CD4-positive, CD25-positive, alpha-beta regulatory T cell (primary cell): ENCODE measurements at regions not wholly inside any gene's neighbourhood (a gene's known extent, or its start where the extent isn't known, plus 50 kb on each side); places are given as distances from the start of the nearest gene placed in this dataset.

Experiments used
- ATAC-seq, 2 donors: fragments of 150-1000 bp; cut with Tn5 transposase; one replicate each; pipeline ENCODE4 v1.10.0; 2021; ENCODE audit warnings: low read depth in 2 of 2, moderate number of reproducible peaks in 2 of 2, moderate library complexity in 1 of 2
- DNase-seq, 3 donors: peaks; one replicate each; pipeline versions ENCODE4 v3.0.0 to v3.0.0-alpha.2; 2012 to 2022; ENCODE audit warnings: mixed read lengths in 1 of 3
- H3K27ac ChIP-seq: one replicate; pipeline ENCODE4 v1.7.0; 2013; ENCODE audit warnings: mild to moderate bottlenecking, low read length; ENCODE audit not compliant: insufficient read depth, poor library complexity, severe bottlenecking
- H3K27me3 ChIP-seq: one replicate; pipeline ENCODE4 v1.7.0; 2013; ENCODE audit warnings: low read length; ENCODE audit not compliant: control insufficient read depth, insufficient read depth
- H3K36me3 ChIP-seq: one replicate; pipeline ENCODE4 v1.7.0; 2013; ENCODE audit warnings: mild to moderate bottlenecking, low read length, moderate library complexity; ENCODE audit not compliant: control insufficient read depth, insufficient read depth
- H3K4me1 ChIP-seq: 2 replicates; pipeline ENCODE4 v1.7.0; 2013; ENCODE audit warnings: mild to moderate bottlenecking, low read length; ENCODE audit not compliant: insufficient read depth, control insufficient read depth, poor library complexity, severe bottlenecking
- H3K4me3 ChIP-seq: one replicate; pipeline ENCODE4 v1.7.0; 2013; ENCODE audit warnings: low read depth, mild to moderate bottlenecking, low read length, moderate library complexity
- H3K9me3 ChIP-seq, 2 experiments: 1 replicate in 1 of 2; 2 replicates in 1 of 2; pipeline ENCODE4 v1.7.0; 2013; ENCODE audit warnings: low read length in 2 of 2, mild to moderate bottlenecking in 1 of 2, moderate library complexity in 1 of 2; ENCODE audit not compliant: control insufficient read depth in 2 of 2
- H3K27ac Mint-ChIP-seq, 3 donors: one replicate each; pipeline ENCODE4 v1.8.0; 2020 to 2022; ENCODE audit warnings: mild to moderate bottlenecking in 3 of 3, mixed read lengths in 3 of 3, moderate library complexity in 2 of 3
- H3K27me3 Mint-ChIP-seq: one replicate; pipeline ENCODE4 v1.8.0; 2022; ENCODE audit warnings: mild to moderate bottlenecking, mixed read lengths
- H3K36me3 Mint-ChIP-seq: one replicate; pipeline ENCODE4 v1.8.0; 2020; ENCODE audit warnings: mixed read lengths
- H3K4me1 Mint-ChIP-seq, 4 donors: one replicate each; pipeline ENCODE4 v1.8.0; 2020 to 2022; ENCODE audit warnings: mixed read lengths in 4 of 4, mild to moderate bottlenecking in 1 of 4
- H3K4me3 Mint-ChIP-seq, 4 donors: one replicate each; pipeline ENCODE4 v1.8.0; 2020 to 2022; ENCODE audit warnings: mild to moderate bottlenecking in 4 of 4, mixed read lengths in 4 of 4, moderate library complexity in 3 of 4
- H3K9me3 Mint-ChIP-seq, 7 donors: one replicate each; pipeline ENCODE4 v1.8.0; 2020 to 2022; ENCODE audit warnings: mixed read lengths in 7 of 7, mild to moderate bottlenecking in 3 of 7, moderate library complexity in 2 of 7

DNA sequence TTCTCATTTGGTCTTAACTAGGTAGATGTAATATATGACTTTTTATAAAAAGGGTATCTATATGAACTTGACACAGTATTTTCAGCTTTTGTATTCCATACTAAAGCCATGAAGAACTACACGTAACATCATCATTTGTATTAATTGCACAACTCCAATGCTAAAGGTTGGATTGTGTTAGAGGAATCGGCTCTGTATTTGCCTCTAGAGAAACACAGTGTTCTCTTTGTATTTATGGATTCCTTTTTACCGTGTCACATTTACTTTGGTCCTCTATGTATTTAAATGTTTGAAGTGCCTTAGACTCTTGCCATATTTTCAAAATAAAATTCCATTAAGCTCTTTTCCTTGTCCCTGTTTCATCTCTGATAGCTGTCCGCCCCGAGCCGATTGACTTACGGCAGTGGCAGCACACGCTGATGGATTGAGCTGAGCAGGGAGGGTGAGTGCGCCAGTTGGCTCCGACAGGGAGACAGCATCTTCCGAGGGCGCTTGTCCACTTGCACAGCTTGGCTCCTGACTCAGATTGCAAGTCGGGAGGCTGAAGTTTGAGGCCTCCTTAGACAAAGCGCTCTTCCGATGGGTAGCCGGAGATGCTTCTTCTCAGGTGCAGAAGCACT, 95.6 kb upstream of the DMRT1 start:
- no peaks in the 10 kb centered on the region for H3K27me3 Mint-ChIP-seq
- Histone ChIP-seq H3K27me3 (no peaks in the 10 kb centered on the region), H3K27ac (no peak overlapping the region), H3K9me3 (no peaks in the 10 kb centered on the region), H3K4me3 (no peak overlapping the region), H3K36me3 (no peaks in the 10 kb centered on the region), H3K4me1 (peaks cover 21% of the 10 kb centered on the region)
- no peak for ATAC-seq
- no peak overlapping the region for H3K4me3 Mint-ChIP-seq
- DNase-seq: no peak
- H3K4me1 Mint-ChIP-seq: peaks cover 11 to 39% (median 20%) of the 10 kb centered on the region in 4 donors
- H3K9me3 Mint-ChIP-seq: peaks cover 0 to 1% (median 0%) of the 10 kb centered on the region in 7 donors
- no peak overlapping the region for H3K27ac Mint-ChIP-seq
- peaks cover 21% of the 10 kb centered on the region for H3K36me3 Mint-ChIP-seq

DNA sequence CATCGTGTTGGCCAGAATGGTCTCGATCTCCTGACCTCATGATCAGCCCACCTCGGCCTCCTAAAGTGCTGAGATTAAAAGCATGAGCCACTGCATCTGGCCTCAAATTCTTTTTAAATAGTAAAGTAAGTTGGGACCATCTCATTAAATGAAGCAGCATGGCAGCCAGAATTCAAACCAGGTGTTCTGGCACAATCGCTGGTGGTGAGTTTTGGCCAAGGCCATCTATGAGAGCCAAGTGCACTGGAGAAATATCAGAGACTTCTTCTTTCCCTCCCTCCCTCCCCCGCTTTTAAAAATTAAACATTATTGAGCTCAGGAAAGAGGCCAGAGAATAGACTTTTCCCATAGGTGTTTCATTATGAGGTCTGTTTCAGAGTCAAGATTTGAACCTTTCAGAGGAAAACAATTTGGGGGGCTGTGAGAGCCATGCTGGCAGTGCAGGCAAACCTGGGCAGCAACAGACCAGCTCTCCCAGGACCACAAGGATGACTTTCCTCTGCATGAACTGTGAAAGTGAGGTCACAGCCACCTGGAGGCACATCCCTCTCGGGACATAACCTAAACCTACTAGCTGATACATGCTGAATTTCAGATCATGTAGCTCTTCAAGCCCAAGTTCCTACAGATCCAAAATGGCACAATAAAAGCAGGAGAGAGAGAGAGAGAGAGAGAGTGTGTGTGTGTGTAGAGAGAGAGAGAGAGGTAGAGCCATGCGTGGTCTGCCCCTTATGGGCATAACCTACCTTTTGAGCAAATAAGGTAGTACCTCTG, 94.6 kb upstream of the DMRT1 start:
- Histone ChIP-seq H3K36me3 (no peaks in the 10 kb centered on the region), H3K27ac (no peak overlapping the region), H3K9me3 (no peaks in the 10 kb centered on the region), H3K4me1 (peaks cover 21% of the 10 kb centered on the region), H3K4me3 (no peak overlapping the region), H3K27me3 (no peaks in the 10 kb centered on the region)
- H3K4me3 Mint-ChIP-seq: peak overlapping the region in 1 of 4 donors; percentile 60
- no peaks in the 10 kb centered on the region for H3K27me3 Mint-ChIP-seq
- ATAC-seq (no peak), DNase-seq (no peak)
- H3K27ac Mint-ChIP-seq: peak overlapping the region in 1 of 3 donors; percentile 44
- H3K4me1 Mint-ChIP-seq: peaks cover 18 to 46% (median 28%) of the 10 kb centered on the region in 4 donors
- peaks cover 0 to 1% (median 0%) of the 10 kb centered on the region in 7 donors for H3K9me3 Mint-ChIP-seq
- peaks cover 20% of the 10 kb centered on the region for H3K36me3 Mint-ChIP-seq

DNA sequence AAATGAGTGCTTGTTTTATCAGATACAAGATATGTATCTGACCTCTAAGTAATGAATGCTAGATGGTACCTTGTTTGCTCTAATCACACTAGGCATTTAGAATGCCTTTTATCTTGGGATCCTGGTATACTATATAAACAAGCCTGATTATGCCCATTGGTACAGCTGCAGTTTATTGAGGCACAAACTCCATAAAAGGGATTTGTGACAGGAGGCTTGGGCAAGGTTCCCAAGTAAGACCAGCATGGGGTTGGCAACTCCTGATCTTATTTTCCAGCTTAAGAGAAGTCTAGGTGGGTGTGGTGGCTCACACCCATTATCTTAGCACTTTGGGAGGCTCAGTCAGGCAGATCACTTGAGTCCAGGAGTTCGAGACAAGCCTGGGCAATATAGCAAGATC, 93.9 kb upstream of the DMRT1 start:
- Mint-ChIP-seq H3K27ac (peak overlapping the region in 1 of 3 donors; percentile 13), H3K4me1 (peaks cover 18 to 46% (median 30%) of the 10 kb centered on the region in 4 donors), H3K36me3 (peaks cover 13% of the 10 kb centered on the region), H3K9me3 (peaks cover 0 to 1% (median 0%) of the 10 kb centered on the region in 7 donors), H3K4me3 (peak overlapping the region in 1 of 4 donors; percentile 28), H3K27me3 (no peaks in the 10 kb centered on the region)
- H3K4me3 ChIP-seq: no peak overlapping the region
- peaks cover 21% of the 10 kb centered on the region for H3K4me1 ChIP-seq
- H3K36me3 ChIP-seq: no peaks in the 10 kb centered on the region
- no peak for DNase-seq
- no peak for ATAC-seq
- no peak overlapping the region for H3K27ac ChIP-seq
- H3K9me3 ChIP-seq: no peaks in the 10 kb centered on the region
- no peaks in the 10 kb centered on the region for H3K27me3 ChIP-seq

DNA sequence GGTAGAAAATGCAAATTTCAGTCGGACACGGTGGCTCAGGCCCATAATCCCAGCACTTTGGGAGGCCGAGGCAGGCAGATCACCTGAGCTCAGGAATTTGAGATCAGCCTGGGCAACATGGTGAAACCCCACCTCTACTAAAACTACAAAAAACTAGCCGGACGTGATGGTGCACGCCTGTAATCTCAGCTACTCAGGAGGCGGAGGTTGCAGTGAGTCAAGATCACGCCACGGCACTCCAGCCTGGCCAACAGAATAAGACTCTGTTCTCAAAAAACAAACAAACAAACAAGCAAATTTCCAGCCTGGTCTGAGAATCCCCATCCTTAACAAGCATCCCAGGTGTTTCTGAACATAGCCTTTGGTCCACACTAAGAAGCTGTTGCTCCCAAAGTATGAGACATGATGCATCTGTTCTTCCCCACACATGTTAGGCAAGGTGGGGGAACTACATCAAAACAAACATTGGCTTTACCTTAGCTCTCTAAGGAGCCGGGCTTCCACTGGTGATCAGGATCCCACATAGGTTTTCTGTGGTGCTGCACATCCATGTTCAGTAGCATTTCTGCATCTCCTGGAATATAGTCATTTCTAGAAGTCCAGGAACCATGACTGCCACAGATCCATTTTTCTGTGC, 92.5 kb upstream of the DMRT1 start:
- Mint-ChIP-seq H3K27me3 (no peaks in the 10 kb centered on the region), H3K36me3 (peaks cover 6% of the 10 kb centered on the region), H3K4me3 (peak overlapping the region in 3 of 4 donors; percentile 21 to 59 (median 46)), H3K27ac (peak overlapping the region in 2 of 3 donors; percentile 62 to 75), H3K4me1 (peaks cover 18 to 46% (median 30%) of the 10 kb centered on the region in 4 donors), H3K9me3 (peaks cover 0 to 1% (median 0%) of the 10 kb centered on the region in 7 donors)
- Histone ChIP-seq H3K36me3 (no peaks in the 10 kb centered on the region), H3K9me3 (no peaks in the 10 kb centered on the region), H3K4me3 (peak overlapping the region; percentile 55), H3K27ac (peak overlapping the region; percentile 34), H3K4me1 (peaks cover 21% of the 10 kb centered on the region), H3K27me3 (no peaks in the 10 kb centered on the region)
- ATAC-seq: no peak
- no peak for DNase-seq

DNA sequence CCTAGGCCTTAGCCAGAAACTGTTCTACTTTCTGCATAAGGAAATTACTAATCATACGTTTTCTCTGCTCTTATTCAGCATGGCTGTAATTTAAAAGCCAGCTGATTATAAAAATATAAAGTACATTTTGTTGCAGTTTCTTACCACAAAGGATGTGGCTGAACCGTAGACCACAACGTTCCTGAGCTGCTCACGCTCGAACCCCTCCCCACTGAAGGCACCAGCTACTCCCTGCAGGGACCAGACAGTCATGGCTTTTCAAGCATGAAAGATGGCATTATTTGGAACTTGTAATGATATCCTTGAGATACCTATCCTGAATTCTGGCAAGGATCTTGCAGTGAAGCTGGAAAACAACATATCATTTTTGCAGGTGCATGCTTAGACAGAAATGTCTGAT, 91.8 kb upstream of the DMRT1 start:
- Mint-ChIP-seq H3K36me3 (peaks cover 6% of the 10 kb centered on the region), H3K9me3 (peaks cover 0 to 1% (median 0%) of the 10 kb centered on the region in 7 donors), H3K4me1 (peaks cover 18 to 46% (median 32%) of the 10 kb centered on the region in 4 donors), H3K27me3 (no peaks in the 10 kb centered on the region), H3K27ac (peak overlapping the region in 2 of 3 donors; percentile 12 to 75), H3K4me3 (peak overlapping the region in 3 of 4 donors; percentile 37 to 46 (median 44))
- ATAC-seq (peak in 1 of 2 donors; percentile 62), DNase-seq (peak in 2 of 3 donors; percentile 10 to 77)
- Histone ChIP-seq H3K9me3 (no peaks in the 10 kb centered on the region), H3K4me3 (peak overlapping the region; percentile 55), H3K27me3 (no peaks in the 10 kb centered on the region), H3K36me3 (no peaks in the 10 kb centered on the region), H3K4me1 (peaks cover 21% of the 10 kb centered on the region), H3K27ac (peak overlapping the region; percentile 34)

DNA sequence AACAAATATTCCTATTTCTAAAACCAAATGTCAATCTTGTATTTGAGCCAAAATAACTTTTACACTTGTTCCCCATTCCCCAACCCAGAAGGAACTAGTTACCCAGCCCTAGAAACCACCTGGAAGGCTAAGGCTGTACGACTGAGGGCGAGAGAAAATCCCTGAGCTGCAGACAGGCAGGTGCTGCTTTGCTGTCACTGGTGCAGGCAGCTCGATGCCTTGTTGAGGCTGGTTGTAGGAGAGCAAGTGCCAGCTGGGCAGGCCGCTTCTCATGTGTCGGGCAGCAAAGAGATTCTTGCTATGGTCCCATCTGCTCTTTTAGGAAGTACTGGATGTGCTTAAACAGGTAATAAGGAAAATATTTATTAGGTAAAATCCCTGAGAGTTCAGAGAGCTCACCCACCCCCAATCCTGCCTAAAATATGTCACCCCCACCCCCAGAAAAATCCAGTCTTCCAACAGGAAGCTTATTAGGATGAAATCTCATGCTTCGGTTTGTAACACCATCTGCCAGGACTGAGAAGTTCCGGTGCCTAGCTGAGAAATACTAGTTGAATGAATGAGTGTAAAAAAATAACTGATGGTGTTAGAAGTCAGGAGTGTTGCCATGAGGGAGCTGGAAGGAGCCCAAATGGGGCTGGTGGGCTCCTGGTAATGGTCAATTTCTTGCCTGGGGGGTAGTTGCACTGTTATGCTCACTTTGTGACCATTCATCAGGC, 91.1 kb upstream of the DMRT1 start:
- Histone ChIP-seq H3K9me3 (no peaks in the 10 kb centered on the region), H3K27me3 (no peaks in the 10 kb centered on the region), H3K27ac (no peak overlapping the region), H3K36me3 (no peaks in the 10 kb centered on the region), H3K4me1 (peaks cover 21% of the 10 kb centered on the region), H3K4me3 (no peak overlapping the region)
- Mint-ChIP-seq H3K36me3 (peaks cover 3% of the 10 kb centered on the region), H3K9me3 (peaks cover 0 to 1% (median 0%) of the 10 kb centered on the region in 7 donors), H3K4me3 (peak overlapping the region in 1 of 4 donors; percentile 37), H3K4me1 (peaks cover 18 to 50% (median 32%) of the 10 kb centered on the region in 4 donors), H3K27me3 (no peaks in the 10 kb centered on the region), H3K27ac (peak overlapping the region in 1 of 3 donors; percentile 75)
- DNase-seq: no peak
- no peak for ATAC-seq
